ENCODE measurements at regions not wholly inside any gene's neighbourhood (a gene's known extent, or its start where the extent isn't known, plus 50 kb on each side); places are given as distances from the start of the nearest gene placed in this dataset.
A peak's percentile ranks its signal among the peaks of the same experiment; 100 is the strongest.
"Not testable (repeated sequence)": the region's sequence is repeated elsewhere in the genome, so short reads cannot be mapped to it uniquely, and the experiment has no call there.

DNA sequence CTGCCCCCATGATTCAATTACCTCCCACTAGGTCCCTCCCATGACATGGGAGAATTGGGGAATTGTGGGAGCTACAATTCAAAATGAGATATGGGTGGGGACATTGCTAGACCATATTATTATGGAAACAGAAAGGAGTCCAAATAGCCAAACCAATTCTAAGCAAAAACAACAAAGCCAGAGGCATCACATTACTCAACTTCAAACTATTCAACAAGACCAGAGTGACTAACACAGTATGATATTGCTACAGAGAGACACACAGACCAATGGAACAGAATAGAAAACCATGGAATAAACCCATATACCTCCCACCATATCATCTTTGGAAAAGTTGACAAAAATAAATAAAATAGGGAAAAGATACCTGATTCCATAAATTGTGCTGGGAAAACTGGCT lies 710.5 kb upstream of the CDH9 start:
- peak; percentile 56 for DNase-seq (ENCODE audit: low read depth)
- no peaks in the 10 kb centered on the region for H3K36me3 ChIP-seq (ENCODE audit: control insufficient read depth, insufficient read depth, low read length)
- H3K27me3 ChIP-seq (ENCODE audit: control insufficient read depth, insufficient read depth, low read length): no peaks in the 10 kb centered on the region
- no peak for TF ChIP-seq CTCF (IDR thresholded peaks at IDR 0.05; ENCODE audit: insufficient read depth, low read length, severe bottlenecking)
- no peak overlapping the region for H3K4me3 ChIP-seq (ENCODE audit: low read depth, low read length)
- no peak for FAIRE-seq

DNA sequence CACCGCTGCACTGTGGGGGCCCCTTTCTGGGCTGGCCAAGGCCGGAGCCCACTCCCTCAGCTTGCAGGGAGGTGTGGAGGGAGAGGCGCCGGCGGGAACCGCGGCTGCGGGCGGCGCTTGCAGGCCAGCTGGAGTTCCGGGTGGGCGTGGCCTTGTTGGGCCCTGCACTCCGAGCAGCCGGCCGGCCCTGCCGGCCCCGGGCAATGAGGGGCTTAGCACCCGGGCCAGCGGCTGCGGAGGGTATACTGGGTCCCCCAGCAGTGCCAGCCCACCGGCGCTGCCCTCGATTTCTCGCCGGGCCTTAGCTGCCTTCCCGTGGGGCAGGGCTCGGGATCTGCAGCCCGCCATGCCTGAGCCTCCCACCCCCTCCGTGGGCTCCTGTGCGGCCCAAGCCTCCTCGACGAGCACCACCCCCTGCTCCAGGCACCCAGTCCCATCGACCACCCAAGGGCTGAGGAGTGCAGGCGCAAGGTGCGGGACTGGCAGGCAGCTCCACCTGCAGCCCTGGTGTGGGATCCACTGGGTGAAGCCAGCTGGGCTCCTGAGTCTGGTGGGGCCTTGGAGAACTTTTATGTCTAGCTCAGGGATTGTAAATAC lies 705.1 kb upstream of the CDH9 start:
- H3K36me3 ChIP-seq (ENCODE audit: control insufficient read depth, insufficient read depth, low read length); FAIRE-seq; H3K27me3 ChIP-seq (ENCODE audit: control insufficient read depth, insufficient read depth, low read length): not testable (repeated sequence)

GRCh38 chr5:27742805-27743204 lies 704.4 kb upstream of the CDH9 start:
- no peaks in the 10 kb centered on the region for H3K27me3 ChIP-seq (ENCODE audit: control insufficient read depth, insufficient read depth, low read length)
- no peak for DNase-seq (ENCODE audit: low read depth)
- no peak for FAIRE-seq
- no peak overlapping the region for H3K4me3 ChIP-seq (ENCODE audit: low read depth, low read length)
- no peaks in the 10 kb centered on the region for H3K36me3 ChIP-seq (ENCODE audit: control insufficient read depth, insufficient read depth, low read length)
- TF ChIP-seq CTCF (IDR thresholded peaks at IDR 0.05; ENCODE audit: insufficient read depth, low read length, severe bottlenecking): no peak

More for the DNA sequence above, 705.1 kb upstream of the CDH9 start:
- DNase-seq (ENCODE audit: low read depth); H3K4me3 ChIP-seq (ENCODE audit: low read depth, low read length): not testable (repeated sequence)

GRCh38 chr5:27734838-27735237 lies 696.5 kb upstream of the CDH9 start:
- DNase-seq (ENCODE audit: low read depth): peak; percentile 4
- TF ChIP-seq CTCF (IDR thresholded peaks at IDR 0.05; ENCODE audit: insufficient read depth, low read length, severe bottlenecking): no peak
- H3K4me3 ChIP-seq (ENCODE audit: low read depth, low read length): no peak overlapping the region
- FAIRE-seq: no peak
- H3K36me3 ChIP-seq (ENCODE audit: control insufficient read depth, insufficient read depth, low read length): no peaks in the 10 kb centered on the region
- H3K27me3 ChIP-seq (ENCODE audit: control insufficient read depth, insufficient read depth, low read length): no peaks in the 10 kb centered on the region

DNA sequence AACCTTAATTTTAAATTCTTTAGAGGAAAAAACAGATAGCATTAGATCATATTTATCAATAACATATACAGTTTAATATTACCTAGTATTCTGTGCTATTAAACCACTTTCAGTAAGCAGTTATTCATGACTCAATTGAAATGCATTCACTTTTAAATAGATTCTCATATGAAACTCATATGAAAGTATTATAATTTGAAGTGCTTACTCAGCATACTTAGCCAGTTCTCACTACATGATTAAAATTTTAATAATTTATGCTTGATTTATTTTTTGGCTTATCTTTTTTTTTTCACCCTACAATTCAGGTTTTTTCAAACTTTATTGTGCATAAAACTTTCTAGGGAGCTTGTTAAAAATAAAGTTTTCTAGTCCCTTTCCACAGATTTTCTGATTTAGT lies 694.9 kb upstream of the CDH9 start:
- TF ChIP-seq CTCF (IDR thresholded peaks at IDR 0.05; ENCODE audit: insufficient read depth, low read length, severe bottlenecking): no peak
- DNase-seq (ENCODE audit: low read depth) (no peak), FAIRE-seq (no peak)
- H3K36me3 ChIP-seq (ENCODE audit: control insufficient read depth, insufficient read depth, low read length): no peaks in the 10 kb centered on the region
- no peak overlapping the region for H3K4me3 ChIP-seq (ENCODE audit: low read depth, low read length)
- H3K27me3 ChIP-seq (ENCODE audit: control insufficient read depth, insufficient read depth, low read length): no peaks in the 10 kb centered on the region

GRCh38 chr5:27727254-27727653 lies 688.9 kb upstream of the CDH9 start:
- H3K36me3 ChIP-seq (ENCODE audit: control insufficient read depth, insufficient read depth, low read length): no peaks in the 10 kb centered on the region
- no peak for TF ChIP-seq CTCF (IDR thresholded peaks at IDR 0.05; ENCODE audit: insufficient read depth, low read length, severe bottlenecking)
- H3K27me3 ChIP-seq (ENCODE audit: control insufficient read depth, insufficient read depth, low read length): no peaks in the 10 kb centered on the region
- no peak overlapping the region for H3K4me3 ChIP-seq (ENCODE audit: low read depth, low read length)
- no peak for DNase-seq (ENCODE audit: low read depth)
- no peak for FAIRE-seq
